B cell (primary cell): ENCODE measurements at regions not wholly inside any gene's neighbourhood (a gene's known extent, or its start where the extent isn't known, plus 50 kb on each side); places are given as distances from the start of the nearest gene placed in this dataset.

Source experiments
- CTCF ChIP-seq: fragments of 200-600 bp; IDR thresholded peaks from one replicate; pipeline ENCODE4 v1.8.0; 2022; ENCODE audit warnings: antibody characterized with exemption, mild to moderate bottlenecking
- EZH2 ChIP-seq: IDR thresholded peaks from 2 replicates; pipeline ENCODE4 v1.6.1; 2012; ENCODE audit warnings: borderline replicate concordance, low read depth, mild to moderate bottlenecking, moderate library complexity, low read length; ENCODE audit not compliant: insufficient read depth, poor library complexity, severe bottlenecking

GRCh38 chr13:103516015-103516795 lies 450.0 kb upstream of the SLC10A2 start:
- TF ChIP-seq CTCF, result no peak
- no peak for TF ChIP-seq EZH2
